ENCODE measurements at regions not wholly inside any gene's neighbourhood (a gene's known extent, or its start where the extent isn't known, plus 50 kb on each side); places are given as distances from the start of the nearest gene placed in this dataset.

- Histone ChIP-seq H3K4me1 (no peaks in the 10 kb centered on the region), H3K4me3 (no peak overlapping the region), H3K27me3 (peaks cover 0 to 50% (median 0%) of the 10 kb centered on the region in 4 donors), H3K27ac (no peak overlapping the region), H3K9me3 (no peaks in the 10 kb centered on the region), H3K36me3 (no peaks in the 10 kb centered on the region)
- DNase-seq: no peak
- intact Hi-C loops (cut with DNase I): no loop called here
- no peak for TF ChIP-seq POLR2A (IDR thresholded peaks at IDR 0.05)
- TF ChIP-seq CTCF (IDR thresholded peaks at IDR 0.05): no peak
- 63 to 81% methylated on average over 2 of the region's 2 CpGs for WGBS, 2 donors
Measured at GRCh38 chr3:13696699-13697098, 147.8 kb downstream of the FBLN2 start.

- intact Hi-C loops (cut with DNase I): no loop called here
- TF ChIP-seq CTCF (IDR thresholded peaks at IDR 0.05) (no peak), POLR2A (IDR thresholded peaks at IDR 0.05) (no peak)
- H3K4me1 ChIP-seq: no peaks in the 10 kb centered on the region
- H3K4me3 ChIP-seq: no peak overlapping the region
- H3K36me3 ChIP-seq: no peaks in the 10 kb centered on the region
- no peak for DNase-seq
- WGBS, 2 donors: 30 to 57% methylated on average over 1 to 3 of the region's 3 CpGs
- no peak overlapping the region for H3K27ac ChIP-seq
- no peaks in the 10 kb centered on the region for H3K9me3 ChIP-seq
- peaks cover 0 to 56% (median 0%) of the 10 kb centered on the region in 4 donors for H3K27me3 ChIP-seq
Measured at GRCh38 chr3:13693441-13693840, 144.5 kb downstream of the FBLN2 start.

GRCh38 chr3:13690636-13691035, 141.7 kb downstream of the FBLN2 start:
- no peak for DNase-seq
- H3K27ac ChIP-seq: no peak overlapping the region

GRCh38 chr3:13689373-13690260, 140.7 kb downstream of the FBLN2 start:
- Histone ChIP-seq H3K4me3 (no peak overlapping the region), H3K9me3 (no peaks in the 10 kb centered on the region), H3K27ac (no peak overlapping the region), H3K36me3 (no peaks in the 10 kb centered on the region), H3K27me3 (peaks cover 0 to 47% (median 0%) of the 10 kb centered on the region in 4 donors), H3K4me1 (no peaks in the 10 kb centered on the region)
- intact Hi-C loops (cut with DNase I): no loop called here
- no peak for DNase-seq
- 63 to 96% methylated on average over 4 to 5 of the region's 9 CpGs for WGBS, 2 donors
- TF ChIP-seq POLR2A (IDR thresholded peaks at IDR 0.05) (no peak), CTCF (IDR thresholded peaks at IDR 0.05) (no peak)

More at GRCh38 chr3:13690636-13691035, 141.7 kb downstream of the FBLN2 start:
- WGBS, 2 donors: 18 to 24% methylated on average over 2 of the region's 2 CpGs
- H3K4me3 ChIP-seq: no peak overlapping the region
- H3K27me3 ChIP-seq: peaks cover 0 to 51% (median 0%) of the 10 kb centered on the region in 4 donors
- TF ChIP-seq CTCF (IDR thresholded peaks at IDR 0.05): no peak
- TF ChIP-seq POLR2A (IDR thresholded peaks at IDR 0.05): no peak
- H3K9me3 ChIP-seq: no peaks in the 10 kb centered on the region
- no peaks in the 10 kb centered on the region for H3K36me3 ChIP-seq
- no peaks in the 10 kb centered on the region for H3K4me1 ChIP-seq
- intact Hi-C loops (cut with DNase I): no loop called here

GRCh38 chr3:13688824-13689223, 139.9 kb downstream of the FBLN2 start:
- no peak for TF ChIP-seq POLR2A (IDR thresholded peaks at IDR 0.05)
- no peak for TF ChIP-seq CTCF (IDR thresholded peaks at IDR 0.05)
- no peaks in the 10 kb centered on the region for H3K9me3 ChIP-seq
- 46 to 73% methylated on average over 5 to 6 of the region's 7 CpGs for WGBS, 2 donors
- no peaks in the 10 kb centered on the region for H3K4me1 ChIP-seq
- no peak overlapping the region for H3K4me3 ChIP-seq
- H3K27me3 ChIP-seq: peaks cover 0 to 50% (median 0%) of the 10 kb centered on the region in 4 donors
- H3K27ac ChIP-seq: no peak overlapping the region
- H3K36me3 ChIP-seq: no peaks in the 10 kb centered on the region
- intact Hi-C loops (cut with DNase I): no loop called here
- DNase-seq: no peak
